IMR-90 (cell line): ENCODE measurements at regions not wholly inside any gene's neighbourhood (a gene's known extent, or its start where the extent isn't known, plus 50 kb on each side); places are given as distances from the start of the nearest gene placed in this dataset.

Experiments used
- ATAC-seq: fragments of 200-7000 bp; cut with Tn5 transposase; 2 replicates; pipeline ENCODE4 v1.9.1; 2020; ENCODE audit warnings: low read depth, mild to moderate bottlenecking, moderate library complexity
- BruUV-seq: library from RNA; stranded (reverse); fragments of 400-500 nt; replicated peaks from 2 replicates; lab custom pipeline; 2021; lab: Mats Ljungman, UMichigan
- CTCF ChIA-PET: fragments of 300-600 bp; formaldehyde crosslinking; extraction: SDS; loops from one replicate; lab custom pipeline; 2021; ENCODE audit warnings: antibody characterized with exemption; lab: Yijun Ruan, JAX
- POLR2A ChIA-PET: fragments of 300-600 bp; sonication (Branson Sonifier 250); formaldehyde crosslinking; loops from one replicate; lab custom pipeline; 2022; ENCODE audit warnings: antibody characterized with exemption; ENCODE audit not compliant: unreplicated experiment; lab: Charles Lee
- DNase-seq: peaks from one replicate; pipeline ENCODE4 v3.0.0; 2013
- H2AFZ ChIP-seq: replicated peaks from 2 replicates; pipeline ENCODE3; 2013; ENCODE audit warnings: low read length, mild to moderate bottlenecking; ENCODE audit not compliant: poor library complexity
- H2AK5ac ChIP-seq: 2 replicates; pipeline ENCODE4 v1.6.1; 2013; ENCODE audit warnings: low read depth, low read length, inconsistent platforms
- H2AK9ac ChIP-seq: replicated peaks from 2 replicates; pipeline ENCODE3; 2013; ENCODE audit warnings: mild to moderate bottlenecking, low read depth, low read length, moderate library complexity; ENCODE audit not compliant: poor library complexity
- H2BK120ac ChIP-seq: 2 replicates; pipeline ENCODE4 v1.6.1; 2013; ENCODE audit warnings: low read depth, low read length, inconsistent platforms
- H2BK15ac ChIP-seq: 3 replicates; pipeline ENCODE4 v1.6.1; 2013; ENCODE audit warnings: low read depth, low read length, inconsistent platforms
- H2BK20ac ChIP-seq: 2 replicates; pipeline ENCODE4 v1.6.1; 2013; ENCODE audit warnings: low read depth, mild to moderate bottlenecking, inconsistent platforms, low read length, moderate library complexity
- H2BK5ac ChIP-seq: 2 replicates; pipeline ENCODE4 v1.6.1; 2013; ENCODE audit warnings: mild to moderate bottlenecking, low read depth, low read length, inconsistent platforms; ENCODE audit not compliant: poor library complexity, severe bottlenecking
- H3K14ac ChIP-seq: replicated peaks from 2 replicates; pipeline ENCODE4 v1.6.1; 2013; ENCODE audit warnings: low read depth, low read length, inconsistent platforms
- H3K18ac ChIP-seq: 2 replicates; pipeline ENCODE4 v1.6.1; 2013; ENCODE audit warnings: low read depth, low read length, control low read depth
- H3K23ac ChIP-seq: 2 replicates; pipeline ENCODE4 v1.6.1; 2013; ENCODE audit warnings: low read depth, low read length, inconsistent platforms
- H3K27ac ChIP-seq: 2 replicates; pipeline ENCODE4 v1.5.1; 2013; ENCODE audit warnings: mild to moderate bottlenecking, control low read depth, low read length; ENCODE audit not compliant: insufficient read depth
- H3K27me3 ChIP-seq: 2 replicates; pipeline ENCODE4 v1.6.1; 2013; ENCODE audit warnings: low read length; ENCODE audit not compliant: control insufficient read depth, insufficient read depth
- H3K36me3 ChIP-seq: 2 replicates; pipeline ENCODE4 v1.6.1; 2013; ENCODE audit warnings: low read length, mixed read lengths; ENCODE audit not compliant: control insufficient read depth, insufficient read depth
- H3K4ac ChIP-seq: 2 replicates; pipeline ENCODE4 v1.6.1; 2013; ENCODE audit warnings: low read depth, low read length, inconsistent platforms
- H3K4me1 ChIP-seq: 2 replicates; pipeline ENCODE4 v1.6.1; 2013; ENCODE audit warnings: low read length, mixed read lengths; ENCODE audit not compliant: control insufficient read depth, insufficient read depth
- H3K4me2 ChIP-seq: 2 replicates; pipeline ENCODE4 v1.6.1; 2013; ENCODE audit warnings: low read depth, mild to moderate bottlenecking, control low read depth, low read length, moderate library complexity
- H3K4me3 ChIP-seq: 2 replicates; pipeline ENCODE4 v1.5.1; 2013; ENCODE audit warnings: low read depth, mild to moderate bottlenecking, control low read depth, low read length, moderate library complexity; ENCODE audit not compliant: insufficient read depth
- H3K56ac ChIP-seq: 2 replicates; pipeline ENCODE4 v1.6.1; 2013; ENCODE audit warnings: low read length, inconsistent platforms; ENCODE audit not compliant: insufficient read depth; ENCODE audit errors: extremely low read depth
- H3K79me1 ChIP-seq, 2 experiments: 2 replicates each; pipeline ENCODE4 v1.6.1; 2013; ENCODE audit warnings: low read length in 2 of 2, inconsistent platforms in 1 of 2, low read depth in 1 of 2
- H3K9ac ChIP-seq: 2 replicates; pipeline ENCODE4 v1.6.1; 2013; ENCODE audit warnings: low read depth, low read length, control low read depth
- H3K9me1 ChIP-seq: 2 replicates; pipeline ENCODE4 v1.6.1; 2013; ENCODE audit warnings: low read length, inconsistent platforms; ENCODE audit not compliant: insufficient read depth
- H3K9me3 ChIP-seq: 2 replicates; pipeline ENCODE4 v1.6.1; 2013; ENCODE audit warnings: low read length; ENCODE audit not compliant: control insufficient read depth, insufficient read depth
- H4K20me1 ChIP-seq: 2 replicates; pipeline ENCODE4 v1.6.1; 2013; ENCODE audit warnings: low read length, inconsistent platforms; ENCODE audit not compliant: insufficient read depth
- H4K5ac ChIP-seq: 2 replicates; pipeline ENCODE4 v1.6.1; 2013; ENCODE audit warnings: mild to moderate bottlenecking, low read depth, low read length, control low read depth
- H4K8ac ChIP-seq, 2 experiments: 2 replicates each; pipeline ENCODE4 v1.6.1; 2013; ENCODE audit warnings: low read depth in 2 of 2, low read length in 2 of 2, control low read depth in 1 of 2, inconsistent platforms in 1 of 2
- H4K91ac ChIP-seq: 2 replicates; pipeline ENCODE4 v1.6.1; 2013; ENCODE audit warnings: low read depth, low read length, inconsistent platforms; ENCODE audit not compliant: insufficient read depth
- CEBPB ChIP-seq: IDR thresholded peaks from 2 replicates; pipeline ENCODE4 v1.6.1; 2012; ENCODE audit warnings: low read depth, low read length, improper control_type of control experiment
- CHD1 ChIP-seq: IDR thresholded peaks from 2 replicates; pipeline ENCODE4 v1.6.1; 2012; ENCODE audit warnings: low read depth, low read length, improper control_type of control experiment
- FOS ChIP-seq: fragments of 150-350 bp; IDR thresholded peaks from 2 replicates; pipeline ENCODE4 v1.6.1; 2016; ENCODE audit warnings: low read depth, low read length
- MAFK ChIP-seq: IDR thresholded peaks from 2 replicates; pipeline ENCODE4 v1.6.1; 2012; ENCODE audit warnings: low read depth, low read length, improper control_type of control experiment
- MAZ ChIP-seq: IDR thresholded peaks from 2 replicates; pipeline ENCODE4 v1.6.1; 2012; ENCODE audit warnings: low read depth, mild to moderate bottlenecking, low read length, improper control_type of control experiment, moderate library complexity, borderline replicate concordance
- MXI1 ChIP-seq: IDR thresholded peaks from 2 replicates; pipeline ENCODE4 v1.6.1; 2012; ENCODE audit warnings: low read depth, mild to moderate bottlenecking, low read length, moderate library complexity, borderline replicate concordance
- NFE2L2 ChIP-seq: fragments of 150-350 bp; IDR thresholded peaks from 2 replicates; pipeline ENCODE4 v1.6.1; 2016; ENCODE audit warnings: low read depth, mild to moderate bottlenecking, low read length
- RAD21 ChIP-seq: IDR thresholded peaks from 2 replicates; pipeline ENCODE4 v1.6.1; 2012; ENCODE audit warnings: low read length, improper control_type of control experiment
- RCOR1 ChIP-seq: IDR thresholded peaks from 2 replicates; pipeline ENCODE4 v1.6.1; 2012; ENCODE audit warnings: mild to moderate bottlenecking, low read length, improper control_type of control experiment; ENCODE audit not compliant: insufficient replicate concordance
- RFX5 ChIP-seq: IDR thresholded peaks from 2 replicates; pipeline ENCODE4 v1.8.0; 2012; ENCODE audit warnings: low read depth, mild to moderate bottlenecking, low read length, moderate library complexity
- USF2 ChIP-seq: fragments of 150-350 bp; IDR thresholded peaks from 2 replicates; pipeline ENCODE4 v1.6.1; 2017; ENCODE audit warnings: mild to moderate bottlenecking, antibody characterized with exemption, low read length, low read depth
- WGBS, 2 experiments: methylation state at CpG; one replicate each; pipeline versions ENCODE4 v1.1.5 to v1.1.7; 2013; ENCODE audit warnings: missing lambda C conversion rate in 2 of 2; ENCODE audit not compliant: insufficient read length in 1 of 2; ENCODE audit errors: extremely low coverage in 2 of 2; 5-methylcytosine and 5-hydroxymethylcytosine counted together
- dilution Hi-C: fragments of 300-500 bp; cut with HindIII; formaldehyde crosslinking; loops from one replicate; pipeline ENCODE4 v1.14.3; 2018; ENCODE audit warnings: low sequenced_read_pairs; ENCODE audit not compliant: unreplicated experiment
- in situ Hi-C: fragments of 300-500 bp; cut with MboI; formaldehyde crosslinking; loops from 3 replicates; pipeline ENCODE4 v1.14.3; 2019; ENCODE audit warnings: low sequenced_read_pairs, inconsistent platforms, mixed read lengths
- intact Hi-C: fragments of 100-400 bp; cut with micrococcal nuclease; formaldehyde crosslinking; loops from 2 replicates; pipeline ENCODE4 v1.10.0; 2022
- TF ChIP-seq, protein P1 (sequence below): fragments of 150-350 bp; IDR thresholded peaks from 2 replicates; pipeline ENCODE4 v1.6.1; 2016; ENCODE audit warnings: low read depth, mild to moderate bottlenecking, low read length, moderate library complexity, borderline replicate concordance
- TF ChIP-seq, protein P2 (sequence below): conservative IDR thresholded peaks from 2 replicates; pipeline ENCODE4 v1.5.1; 2012; ENCODE audit warnings: mild to moderate bottlenecking, low read depth, low read length, improper control_type of control experiment

- no peak overlapping the region for H2BK15ac ChIP-seq
- no peak overlapping the region for H3K27ac ChIP-seq
- H3K9me1 ChIP-seq, result no peaks in the 10 kb centered on the region
- POLR2A ChIA-PET, result no interaction called here
- H3K4me3 ChIP-seq, result no peak overlapping the region
- H2AK5ac ChIP-seq, result no peak overlapping the region
- no peaks in the 10 kb centered on the region for H3K27me3 ChIP-seq
- no peak overlapping the region for H3K23ac ChIP-seq
- ATAC-seq (no peak), DNase-seq (no peak)
- no peak overlapping the region for H3K9ac ChIP-seq
- no peaks in the 10 kb centered on the region for H3K79me1 ChIP-seq
- no peak overlapping the region for H2AFZ ChIP-seq
- no TSS peak for BruUV-seq
- H3K4me1 ChIP-seq, result no peaks in the 10 kb centered on the region
- H3K4ac ChIP-seq, result no peak overlapping the region
- intact Hi-C loops, result no loop called here
- no peak overlapping the region for H2BK20ac ChIP-seq
- no peak overlapping the region for H4K5ac ChIP-seq
- in situ Hi-C loops, result no loop called here
- CTCF ChIA-PET, result no interaction called here
- H2BK120ac ChIP-seq, result no peak overlapping the region
- no peaks in the 10 kb centered on the region for H4K20me1 ChIP-seq
- no peaks in the 10 kb centered on the region for H3K9me3 ChIP-seq
- no peak overlapping the region for H2AK9ac ChIP-seq
- H3K18ac ChIP-seq, result no peak overlapping the region
- H3K4me2 ChIP-seq, result no peak overlapping the region
- no peak overlapping the region for H3K14ac ChIP-seq
- WGBS, 2 experiments, result no CpG with 5 or more reads among the region's 1 CpG
- H2BK5ac ChIP-seq, result no peak overlapping the region
- dilution Hi-C loops, result no loop called here
- no peak overlapping the region for H4K8ac ChIP-seq
- no peak overlapping the region for H3K56ac ChIP-seq
- H4K91ac ChIP-seq, result no peak overlapping the region
- TF ChIP-seq USF2 (no peak), NFE2L2 (no peak), MXI1 (no peak), CEBPB (no peak), CHD1 (no peak), RFX5 (no peak), MAZ (no peak), RAD21 (no peak), FOS (no peak), MAFK (no peak), RCOR1 (no peak)
- TF ChIP-seq, protein P1, sequence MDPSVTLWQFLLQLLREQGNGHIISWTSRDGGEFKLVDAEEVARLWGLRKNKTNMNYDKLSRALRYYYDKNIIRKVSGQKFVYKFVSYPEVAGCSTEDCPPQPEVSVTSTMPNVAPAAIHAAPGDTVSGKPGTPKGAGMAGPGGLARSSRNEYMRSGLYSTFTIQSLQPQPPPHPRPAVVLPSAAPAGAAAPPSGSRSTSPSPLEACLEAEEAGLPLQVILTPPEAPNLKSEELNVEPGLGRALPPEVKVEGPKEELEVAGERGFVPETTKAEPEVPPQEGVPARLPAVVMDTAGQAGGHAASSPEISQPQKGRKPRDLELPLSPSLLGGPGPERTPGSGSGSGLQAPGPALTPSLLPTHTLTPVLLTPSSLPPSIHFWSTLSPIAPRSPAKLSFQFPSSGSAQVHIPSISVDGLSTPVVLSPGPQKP, result no peak
- TF ChIP-seq, protein P2, sequence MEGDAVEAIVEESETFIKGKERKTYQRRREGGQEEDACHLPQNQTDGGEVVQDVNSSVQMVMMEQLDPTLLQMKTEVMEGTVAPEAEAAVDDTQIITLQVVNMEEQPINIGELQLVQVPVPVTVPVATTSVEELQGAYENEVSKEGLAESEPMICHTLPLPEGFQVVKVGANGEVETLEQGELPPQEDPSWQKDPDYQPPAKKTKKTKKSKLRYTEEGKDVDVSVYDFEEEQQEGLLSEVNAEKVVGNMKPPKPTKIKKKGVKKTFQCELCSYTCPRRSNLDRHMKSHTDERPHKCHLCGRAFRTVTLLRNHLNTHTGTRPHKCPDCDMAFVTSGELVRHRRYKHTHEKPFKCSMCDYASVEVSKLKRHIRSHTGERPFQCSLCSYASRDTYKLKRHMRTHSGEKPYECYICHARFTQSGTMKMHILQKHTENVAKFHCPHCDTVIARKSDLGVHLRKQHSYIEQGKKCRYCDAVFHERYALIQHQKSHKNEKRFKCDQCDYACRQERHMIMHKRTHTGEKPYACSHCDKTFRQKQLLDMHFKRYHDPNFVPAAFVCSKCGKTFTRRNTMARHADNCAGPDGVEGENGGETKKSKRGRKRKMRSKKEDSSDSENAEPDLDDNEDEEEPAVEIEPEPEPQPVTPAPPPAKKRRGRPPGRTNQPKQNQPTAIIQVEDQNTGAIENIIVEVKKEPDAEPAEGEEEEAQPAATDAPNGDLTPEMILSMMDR, result no peak
- H3K36me3 ChIP-seq, result no peaks in the 10 kb centered on the region
These were observed 86.7 kb upstream of the GPR12 start for GRCh38 chr13:26847281-26847680.
